Fibroblast of skin of right quadriceps (primary cell): ENCODE measurements at regions not wholly inside any gene's neighbourhood (a gene's known extent, or its start where the extent isn't known, plus 50 kb on each side); places are given as distances from the start of the nearest gene placed in this dataset.
A peak's percentile ranks its signal among the peaks of the same experiment; 100 is the strongest.

ENCODE experiments used
- DNase-seq: peaks from one replicate; pipeline ENCODE4 v3.0.0-alpha.2; 2013

GRCh38 chr11:119545978-119546915 lies 123.3 kb upstream of the THY1 start:
- DNase-seq: no peak

- no peak for DNase-seq
Observed at GRCh38 chr11:119540370-119541125, 117.6 kb upstream of the THY1 start.

GRCh38 chr11:119539583-119539982 lies 116.6 kb upstream of the THY1 start:
- no peak for DNase-seq

- DNase-seq: peak; percentile 7
Observed at GRCh38 chr11:119538753-119539152, 115.8 kb upstream of the THY1 start.

- no peak for DNase-seq
Observed at GRCh38 chr11:119537306-119538253, 114.6 kb upstream of the THY1 start.

- DNase-seq: no peak
Observed at GRCh38 chr11:119536801-119537200, 113.8 kb upstream of the THY1 start.

GRCh38 chr11:119533921-119534736 lies 111.2 kb upstream of the THY1 start:
- DNase-seq: peak; percentile 49

- DNase-seq: no peak
Observed at GRCh38 chr11:119533462-119533861, 110.5 kb upstream of the THY1 start.

GRCh38 chr11:119532551-119532950 lies 109.6 kb upstream of the THY1 start:
- no peak for DNase-seq

- DNase-seq: no peak
Observed at GRCh38 chr11:119531623-119532022, 108.7 kb upstream of the THY1 start.

- no peak for DNase-seq
Observed at GRCh38 chr11:119531056-119531455, 108.1 kb upstream of the THY1 start.

- no peak for DNase-seq
Observed at GRCh38 chr11:119530509-119530908, 107.5 kb upstream of the THY1 start.

GRCh38 chr11:119529936-119530335 lies 107.0 kb upstream of the THY1 start:
- no peak for DNase-seq

GRCh38 chr11:119529063-119529845 lies 106.3 kb upstream of the THY1 start:
- DNase-seq: no peak

GRCh38 chr11:119525867-119526196 lies 102.9 kb upstream of the THY1 start:
- no peak for DNase-seq

GRCh38 chr11:119525180-119525866 lies 102.4 kb upstream of the THY1 start:
- no peak for DNase-seq

GRCh38 chr11:119523539-119524157 lies 100.7 kb upstream of the THY1 start:
- no peak for DNase-seq

- no peak for DNase-seq
Observed at GRCh38 chr11:119522609-119523008, 99.6 kb upstream of the THY1 start.

GRCh38 chr11:119521551-119521950 lies 98.6 kb upstream of the THY1 start:
- DNase-seq: no peak

GRCh38 chr11:119520966-119521365 lies 98.0 kb upstream of the THY1 start:
- no peak for DNase-seq
